ENCODE measurements at regions not wholly inside any gene's neighbourhood (a gene's known extent, or its start where the extent isn't known, plus 50 kb on each side); places are given as distances from the start of the nearest gene placed in this dataset.

GRCh38 chr13:73810647-73811046 lies 323.6 kb downstream of the KLF12 start:
- TF ChIP-seq POLR2A (IDR thresholded peaks at IDR 0.05): no peak
- TF ChIP-seq, protein P1, sequence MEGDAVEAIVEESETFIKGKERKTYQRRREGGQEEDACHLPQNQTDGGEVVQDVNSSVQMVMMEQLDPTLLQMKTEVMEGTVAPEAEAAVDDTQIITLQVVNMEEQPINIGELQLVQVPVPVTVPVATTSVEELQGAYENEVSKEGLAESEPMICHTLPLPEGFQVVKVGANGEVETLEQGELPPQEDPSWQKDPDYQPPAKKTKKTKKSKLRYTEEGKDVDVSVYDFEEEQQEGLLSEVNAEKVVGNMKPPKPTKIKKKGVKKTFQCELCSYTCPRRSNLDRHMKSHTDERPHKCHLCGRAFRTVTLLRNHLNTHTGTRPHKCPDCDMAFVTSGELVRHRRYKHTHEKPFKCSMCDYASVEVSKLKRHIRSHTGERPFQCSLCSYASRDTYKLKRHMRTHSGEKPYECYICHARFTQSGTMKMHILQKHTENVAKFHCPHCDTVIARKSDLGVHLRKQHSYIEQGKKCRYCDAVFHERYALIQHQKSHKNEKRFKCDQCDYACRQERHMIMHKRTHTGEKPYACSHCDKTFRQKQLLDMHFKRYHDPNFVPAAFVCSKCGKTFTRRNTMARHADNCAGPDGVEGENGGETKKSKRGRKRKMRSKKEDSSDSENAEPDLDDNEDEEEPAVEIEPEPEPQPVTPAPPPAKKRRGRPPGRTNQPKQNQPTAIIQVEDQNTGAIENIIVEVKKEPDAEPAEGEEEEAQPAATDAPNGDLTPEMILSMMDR (IDR thresholded peaks at IDR 0.05): no peak

Measured in ovary (tissue), 3 donors.